Vagina (tissue), 2 donors: ENCODE measurements at regions not wholly inside any gene's neighbourhood (a gene's known extent, or its start where the extent isn't known, plus 50 kb on each side); places are given as distances from the start of the nearest gene placed in this dataset.

Source experiments
- DNase-seq, 2 donors: peaks; one replicate each; pipeline ENCODE4 v3.0.0-alpha.2; 2017; ENCODE audit errors: extremely low spot score in 2 of 2
- H3K27ac ChIP-seq: fragments of 200-600 bp; sonication (generic); one replicate; pipeline ENCODE4 v1.5.1; 2019
- H3K27me3 ChIP-seq: fragments of 200-600 bp; sonication (generic); one replicate; pipeline ENCODE4 v1.5.1; 2019
- H3K36me3 ChIP-seq, 2 donors: fragments of 200-600 bp; sonication (generic); one replicate each; pipeline ENCODE4 v1.5.1; 2017 to 2019
- H3K4me1 ChIP-seq: fragments of 200-600 bp; sonication (generic); one replicate; pipeline ENCODE4 v1.5.1; 2019
- H3K4me3 ChIP-seq, 2 donors: fragments of 200-600 bp; sonication (generic); 1 replicate in 1 of 2; 2 replicates in 1 of 2; pipeline ENCODE4 v1.5.1; 2016 to 2019
- H3K9me3 ChIP-seq: fragments of 200-600 bp; sonication (generic); one replicate; pipeline ENCODE4 v1.5.1; 2019
- POLR2A ChIP-seq, 2 donors: fragments of 450-650 bp; IDR thresholded peaks; one replicate each; pipeline ENCODE4 v1.6.1; 2017; ENCODE audit warnings: antibody characterized with exemption in 2 of 2, mild to moderate bottlenecking in 2 of 2, moderate library complexity in 2 of 2
- POLR2AphosphoS5 ChIP-seq, 2 donors: sonication (generic); formaldehyde crosslinking; IDR thresholded peaks; one replicate each; pipeline ENCODE4 v1.9.0; 2017; ENCODE audit warnings: antibody characterized with exemption in 2 of 2, mild to moderate bottlenecking in 2 of 2, low read depth in 1 of 2; ENCODE audit not compliant: insufficient read depth in 1 of 2
- intact Hi-C: fragments of 100-400 bp; cut with DNase I; formaldehyde crosslinking; loops from one replicate; pipeline ENCODE4 v1.15.1; 2023
- TF ChIP-seq, protein P1 (sequence below), 3 experiments: fragments of 450-650 bp in 2 of 3; fragments of 200-600 bp in 1 of 3; sonication (generic) in 1 of 3; IDR thresholded peaks; one replicate each; pipeline ENCODE4 v1.5.1; 2017 to 2019; ENCODE audit warnings: antibody characterized with exemption in 3 of 3, mild to moderate bottlenecking in 2 of 3, moderate library complexity in 2 of 3

DNA sequence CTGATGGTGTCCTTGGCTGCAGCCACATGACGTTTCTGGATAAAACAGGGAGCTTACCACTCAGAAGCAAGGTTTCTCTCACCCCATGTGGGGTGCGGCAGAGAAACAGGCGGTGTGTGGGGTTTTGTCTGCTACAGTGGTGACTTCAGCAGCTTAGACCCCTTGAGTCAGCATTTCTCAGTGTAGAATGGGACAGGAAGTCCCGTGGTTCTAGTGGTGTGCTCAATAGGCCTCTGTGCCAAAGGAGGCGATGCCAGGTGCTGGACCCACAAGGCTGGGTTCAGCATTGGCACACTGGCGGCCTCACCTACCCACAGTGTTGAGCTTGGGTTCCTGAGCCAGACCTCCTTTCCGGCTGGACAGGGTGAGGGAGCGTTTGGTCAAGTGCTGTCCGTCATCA is 125.2 kb upstream of the SMIM23 start:
- Histone ChIP-seq H3K4me1 (no peaks in the 10 kb centered on the region), H3K27ac (no peak overlapping the region), H3K27me3 (no peaks in the 10 kb centered on the region), H3K4me3 (no peak overlapping the region), H3K36me3 (no peaks in the 10 kb centered on the region), H3K9me3 (no peaks in the 10 kb centered on the region)
- peak in 1 of 2 donors; percentile 62 for DNase-seq
- TF ChIP-seq POLR2AphosphoS5 (IDR thresholded peaks at IDR 0.05; ENCODE audit: insufficient read depth in 1 of 2, low read depth in 1 of 2) (no peak), POLR2A (IDR thresholded peaks at IDR 0.05) (no peak)
- TF ChIP-seq, protein P1, sequence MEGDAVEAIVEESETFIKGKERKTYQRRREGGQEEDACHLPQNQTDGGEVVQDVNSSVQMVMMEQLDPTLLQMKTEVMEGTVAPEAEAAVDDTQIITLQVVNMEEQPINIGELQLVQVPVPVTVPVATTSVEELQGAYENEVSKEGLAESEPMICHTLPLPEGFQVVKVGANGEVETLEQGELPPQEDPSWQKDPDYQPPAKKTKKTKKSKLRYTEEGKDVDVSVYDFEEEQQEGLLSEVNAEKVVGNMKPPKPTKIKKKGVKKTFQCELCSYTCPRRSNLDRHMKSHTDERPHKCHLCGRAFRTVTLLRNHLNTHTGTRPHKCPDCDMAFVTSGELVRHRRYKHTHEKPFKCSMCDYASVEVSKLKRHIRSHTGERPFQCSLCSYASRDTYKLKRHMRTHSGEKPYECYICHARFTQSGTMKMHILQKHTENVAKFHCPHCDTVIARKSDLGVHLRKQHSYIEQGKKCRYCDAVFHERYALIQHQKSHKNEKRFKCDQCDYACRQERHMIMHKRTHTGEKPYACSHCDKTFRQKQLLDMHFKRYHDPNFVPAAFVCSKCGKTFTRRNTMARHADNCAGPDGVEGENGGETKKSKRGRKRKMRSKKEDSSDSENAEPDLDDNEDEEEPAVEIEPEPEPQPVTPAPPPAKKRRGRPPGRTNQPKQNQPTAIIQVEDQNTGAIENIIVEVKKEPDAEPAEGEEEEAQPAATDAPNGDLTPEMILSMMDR (IDR thresholded peaks at IDR 0.05) = no peak
- intact Hi-C loops = no loop called here

DNA sequence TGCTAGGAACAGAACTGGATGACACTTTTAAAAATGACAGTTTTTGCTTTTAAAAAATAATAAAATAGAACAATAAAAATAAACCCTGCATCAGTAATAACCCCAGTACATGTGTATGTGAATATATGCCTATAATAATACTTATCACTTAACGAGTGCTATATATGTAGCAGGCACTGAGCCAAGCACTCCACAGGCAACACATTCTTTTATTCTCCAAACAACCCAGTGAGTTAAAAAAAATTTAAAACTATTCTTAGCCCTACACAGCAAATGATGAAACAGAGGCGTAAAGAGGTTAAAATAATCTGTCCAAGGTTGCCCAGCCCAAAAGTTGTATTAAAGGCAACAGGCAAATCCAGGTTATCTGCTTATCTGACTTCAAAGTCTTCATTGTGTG is 124.5 kb upstream of the SMIM23 start:
- no peaks in the 10 kb centered on the region for H3K27me3 ChIP-seq
- H3K36me3 ChIP-seq = no peaks in the 10 kb centered on the region
- no peak for DNase-seq
- no peaks in the 10 kb centered on the region for H3K9me3 ChIP-seq
- H3K27ac ChIP-seq = no peak overlapping the region
- H3K4me3 ChIP-seq = no peak overlapping the region
- no peaks in the 10 kb centered on the region for H3K4me1 ChIP-seq
- TF ChIP-seq, protein P1 (IDR thresholded peaks at IDR 0.05) = no peak
- TF ChIP-seq POLR2AphosphoS5 (IDR thresholded peaks at IDR 0.05; ENCODE audit: insufficient read depth in 1 of 2, low read depth in 1 of 2) (no peak), POLR2A (IDR thresholded peaks at IDR 0.05) (no peak)
- intact Hi-C loops = no loop called here

DNA sequence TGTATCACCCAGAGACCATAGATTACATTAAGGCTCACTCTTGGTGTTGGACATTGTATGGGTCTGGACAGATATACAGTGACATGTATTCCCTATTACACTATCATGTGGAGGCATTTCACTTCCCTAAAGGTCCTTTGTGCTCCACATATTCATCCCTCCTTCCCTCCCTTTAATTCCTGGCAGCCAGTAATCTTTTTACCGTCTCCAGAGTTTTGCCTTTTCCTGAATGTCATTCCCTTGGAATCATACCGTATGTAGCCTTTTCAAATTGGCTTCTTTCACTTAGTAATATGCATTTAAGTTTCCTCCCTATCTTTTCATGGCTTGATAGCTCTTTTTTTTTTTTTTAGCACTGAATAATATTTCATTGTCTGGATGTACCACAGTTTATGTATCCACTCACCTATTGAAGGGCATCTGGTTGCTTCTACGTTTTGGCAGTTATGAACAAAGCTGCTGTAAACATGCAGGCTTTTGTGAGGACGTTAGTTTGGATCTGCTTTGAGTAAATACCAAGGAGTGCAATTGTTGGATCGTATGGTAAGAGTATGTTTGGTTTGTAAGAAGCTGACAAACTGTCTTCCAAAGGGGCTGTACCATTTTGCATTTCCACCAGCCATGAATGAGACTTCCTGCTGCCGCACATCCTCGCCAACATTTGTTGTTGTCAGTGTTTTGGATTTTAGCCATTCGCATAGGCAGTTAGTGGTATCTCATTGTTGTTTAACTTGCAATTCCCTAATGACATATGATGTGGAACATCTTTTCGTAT is 122.1 kb upstream of the SMIM23 start:
- Histone ChIP-seq H3K9me3 (no peaks in the 10 kb centered on the region), H3K4me1 (peaks cover 10% of the 10 kb centered on the region), H3K4me3 (no peak overlapping the region), H3K27ac (no peak overlapping the region), H3K36me3 (no peaks in the 10 kb centered on the region), H3K27me3 (no peaks in the 10 kb centered on the region)
- intact Hi-C loops = no loop called here
- no peak for DNase-seq
- no peak for TF ChIP-seq POLR2AphosphoS5 (IDR thresholded peaks at IDR 0.05; ENCODE audit: insufficient read depth in 1 of 2, low read depth in 1 of 2)
- TF ChIP-seq POLR2A (IDR thresholded peaks at IDR 0.05) = no peak
- TF ChIP-seq, protein P1 (IDR thresholded peaks at IDR 0.05) = no peak

DNA sequence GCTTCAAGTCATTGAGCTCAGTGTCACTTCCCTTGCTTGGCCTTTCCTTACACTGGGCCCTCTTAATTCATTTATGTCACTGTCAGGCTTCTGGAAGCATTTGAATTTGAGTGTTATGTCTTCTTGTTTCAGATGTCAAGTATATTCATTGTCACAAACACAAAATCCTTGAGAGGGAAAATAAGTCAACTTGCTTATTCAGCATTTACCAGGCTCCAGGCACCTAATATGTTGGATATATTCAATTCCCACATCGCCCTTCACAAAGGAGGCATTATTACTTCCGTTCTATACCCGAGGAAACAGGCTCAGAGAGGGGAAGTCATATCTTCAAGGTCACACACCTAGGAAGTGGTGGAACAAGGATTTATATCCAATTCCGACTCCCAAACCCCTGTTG is 121.1 kb upstream of the SMIM23 start:
- H3K4me1 ChIP-seq = peaks cover 10% of the 10 kb centered on the region
- TF ChIP-seq POLR2A (IDR thresholded peaks at IDR 0.05) (no peak), POLR2AphosphoS5 (IDR thresholded peaks at IDR 0.05; ENCODE audit: insufficient read depth in 1 of 2, low read depth in 1 of 2) (no peak)
- TF ChIP-seq, protein P1 (IDR thresholded peaks at IDR 0.05) = no peak
- no peaks in the 10 kb centered on the region for H3K36me3 ChIP-seq
- H3K4me3 ChIP-seq = no peak overlapping the region
- no peaks in the 10 kb centered on the region for H3K27me3 ChIP-seq
- no peak overlapping the region for H3K27ac ChIP-seq
- no peaks in the 10 kb centered on the region for H3K9me3 ChIP-seq
- DNase-seq = no peak
- intact Hi-C loops = no loop called here

DNA sequence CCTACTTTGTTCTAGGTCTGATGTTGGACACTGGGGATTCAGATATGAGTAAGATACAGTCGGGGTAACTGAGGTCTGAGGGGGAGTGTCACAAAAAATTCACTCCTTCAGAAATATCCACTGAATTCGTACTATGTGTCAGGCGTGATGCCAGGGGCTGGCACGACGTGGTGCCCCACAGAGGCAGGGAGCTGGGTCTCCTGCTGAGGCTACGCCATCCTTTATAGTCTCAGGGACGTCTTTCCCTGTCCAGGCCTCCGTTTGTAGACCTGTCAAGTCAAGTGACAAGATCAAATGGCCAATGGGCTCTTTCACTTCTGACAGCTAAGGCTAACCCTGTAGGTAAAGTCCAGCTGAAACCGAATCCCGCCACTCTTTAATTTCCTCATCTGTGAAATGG is 118.8 kb upstream of the SMIM23 start:
- intact Hi-C loops = no loop called here
- Histone ChIP-seq H3K4me3 (no peak overlapping the region), H3K9me3 (no peaks in the 10 kb centered on the region), H3K27ac (no peak overlapping the region), H3K27me3 (no peaks in the 10 kb centered on the region), H3K36me3 (no peaks in the 10 kb centered on the region), H3K4me1 (peaks cover 10% of the 10 kb centered on the region)
- TF ChIP-seq POLR2A (IDR thresholded peaks at IDR 0.05) = no peak
- TF ChIP-seq, protein P1 (IDR thresholded peaks at IDR 0.05) = no peak
- TF ChIP-seq POLR2AphosphoS5 (IDR thresholded peaks at IDR 0.05; ENCODE audit: insufficient read depth in 1 of 2, low read depth in 1 of 2) = no peak
- DNase-seq = peak in 1 of 2 donors; percentile 76
